Right atrium auricular region (tissue), 2 donors: ENCODE measurements at regions not wholly inside any gene's neighbourhood (a gene's known extent, or its start where the extent isn't known, plus 50 kb on each side); places are given as distances from the start of the nearest gene placed in this dataset.

Experiments
- DNase-seq: peaks from one replicate; pipeline ENCODE4 v3.0.0-alpha.2; 2019; ENCODE audit warnings: low spot score
- H3K27ac ChIP-seq, 2 donors: fragments of 200-600 bp; sonication (generic); 1 replicate in 1 of 2; 2 replicates in 1 of 2; pipeline ENCODE4 v1.5.1; 2016 to 2019
- H3K27me3 ChIP-seq, 2 donors: fragments of 200-600 bp; sonication (generic); one replicate each; pipeline versions ENCODE4 v1.5.1 to v1.6.0; 2017 to 2019
- H3K36me3 ChIP-seq: fragments of 200-600 bp; sonication (generic); one replicate; pipeline ENCODE4 v1.5.1; 2016
- H3K4me1 ChIP-seq, 2 donors: fragments of 200-600 bp; sonication (generic); one replicate each; pipeline versions ENCODE4 v1.5.1 to v1.6.0; 2017 to 2019
- H3K4me3 ChIP-seq, 2 donors: fragments of 200-600 bp; sonication (generic); 1 replicate in 1 of 2; 2 replicates in 1 of 2; pipeline ENCODE4 v1.5.1; 2017 to 2019; ENCODE audit warnings: mild to moderate bottlenecking in 1 of 2, moderate library complexity in 1 of 2
- H3K9me3 ChIP-seq, 2 donors: fragments of 200-600 bp; sonication (generic); one replicate each; pipeline ENCODE4 v1.5.1; 2019
- TF ChIP-seq, protein P1 (sequence below), 2 donors: fragments of 200-600 bp; sonication (generic); IDR thresholded peaks; one replicate each; pipeline ENCODE4 v1.5.1; 2019; ENCODE audit warnings: antibody characterized with exemption in 2 of 2

DNA sequence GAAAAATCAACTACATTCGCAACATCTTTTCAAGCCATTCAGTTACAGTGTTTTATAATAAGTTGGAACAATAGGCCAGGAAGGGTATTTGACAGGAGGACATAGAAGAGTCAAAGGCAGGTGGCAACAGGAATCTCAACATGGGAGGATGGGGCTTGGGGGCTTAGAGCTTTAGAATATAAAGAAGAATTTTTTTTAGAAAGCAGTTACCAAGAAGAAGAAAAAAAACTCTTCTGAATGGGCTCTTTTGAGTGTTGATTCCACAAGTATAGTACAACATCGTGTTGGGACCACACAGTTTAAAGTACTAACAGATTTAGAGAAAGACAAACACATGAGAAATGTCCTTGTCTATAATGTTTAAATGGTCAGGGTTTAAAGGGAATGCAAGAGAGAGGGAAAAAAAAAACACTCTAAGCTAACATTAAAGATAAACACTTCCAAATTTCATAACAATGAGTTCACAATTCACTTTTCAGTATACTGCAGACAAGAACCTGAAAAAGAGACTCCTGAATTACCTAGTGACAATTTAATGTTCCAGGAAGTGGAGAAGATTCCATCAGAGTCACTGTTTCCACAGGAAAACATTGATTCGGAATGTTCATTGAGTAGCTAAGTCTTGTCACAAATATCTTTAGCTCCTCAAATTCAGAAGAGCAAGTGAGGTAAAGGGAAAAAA lies 282.3 kb downstream of the DEPDC1B start:
- Histone ChIP-seq H3K27ac (no peak overlapping the region), H3K4me1 (no peaks in the 10 kb centered on the region), H3K36me3 (no peaks in the 10 kb centered on the region), H3K27me3 (no peaks in the 10 kb centered on the region), H3K9me3 (peaks cover 0 to 5% of the 10 kb centered on the region in 2 donors), H3K4me3 (no peak overlapping the region)
- no peak for DNase-seq
- TF ChIP-seq, protein P1, sequence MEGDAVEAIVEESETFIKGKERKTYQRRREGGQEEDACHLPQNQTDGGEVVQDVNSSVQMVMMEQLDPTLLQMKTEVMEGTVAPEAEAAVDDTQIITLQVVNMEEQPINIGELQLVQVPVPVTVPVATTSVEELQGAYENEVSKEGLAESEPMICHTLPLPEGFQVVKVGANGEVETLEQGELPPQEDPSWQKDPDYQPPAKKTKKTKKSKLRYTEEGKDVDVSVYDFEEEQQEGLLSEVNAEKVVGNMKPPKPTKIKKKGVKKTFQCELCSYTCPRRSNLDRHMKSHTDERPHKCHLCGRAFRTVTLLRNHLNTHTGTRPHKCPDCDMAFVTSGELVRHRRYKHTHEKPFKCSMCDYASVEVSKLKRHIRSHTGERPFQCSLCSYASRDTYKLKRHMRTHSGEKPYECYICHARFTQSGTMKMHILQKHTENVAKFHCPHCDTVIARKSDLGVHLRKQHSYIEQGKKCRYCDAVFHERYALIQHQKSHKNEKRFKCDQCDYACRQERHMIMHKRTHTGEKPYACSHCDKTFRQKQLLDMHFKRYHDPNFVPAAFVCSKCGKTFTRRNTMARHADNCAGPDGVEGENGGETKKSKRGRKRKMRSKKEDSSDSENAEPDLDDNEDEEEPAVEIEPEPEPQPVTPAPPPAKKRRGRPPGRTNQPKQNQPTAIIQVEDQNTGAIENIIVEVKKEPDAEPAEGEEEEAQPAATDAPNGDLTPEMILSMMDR (IDR thresholded peaks at IDR 0.05): no peak

DNA sequence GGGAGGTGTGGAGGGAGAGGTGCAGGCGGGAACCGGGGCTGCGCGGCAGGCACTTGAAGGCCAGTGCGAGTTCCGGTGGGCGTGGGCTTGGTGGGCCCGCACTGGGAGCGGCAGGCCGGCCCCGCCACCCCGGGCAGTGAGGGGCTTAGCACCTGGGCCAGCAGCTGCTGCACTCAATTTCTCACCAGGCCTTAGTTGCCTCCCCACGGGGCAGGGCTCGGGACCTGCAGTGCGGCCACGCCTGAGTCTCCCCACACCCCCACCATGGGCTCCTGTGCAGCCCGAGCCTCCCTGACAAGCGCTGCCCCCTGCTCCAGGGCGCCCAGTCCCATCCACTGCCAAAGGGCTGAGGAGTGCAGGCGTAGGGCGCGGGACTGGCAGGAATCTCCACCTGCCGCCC lies 284.5 kb downstream of the DEPDC1B start:
- TF ChIP-seq, protein P1 (IDR thresholded peaks at IDR 0.05): no peak
- Histone ChIP-seq H3K27ac (no peak overlapping the region), H3K9me3 (peaks cover 0 to 4% of the 10 kb centered on the region in 2 donors), H3K27me3 (no peaks in the 10 kb centered on the region), H3K4me3 (no peak overlapping the region), H3K36me3 (no peaks in the 10 kb centered on the region), H3K4me1 (no peaks in the 10 kb centered on the region)
- DNase-seq: no peak

DNA sequence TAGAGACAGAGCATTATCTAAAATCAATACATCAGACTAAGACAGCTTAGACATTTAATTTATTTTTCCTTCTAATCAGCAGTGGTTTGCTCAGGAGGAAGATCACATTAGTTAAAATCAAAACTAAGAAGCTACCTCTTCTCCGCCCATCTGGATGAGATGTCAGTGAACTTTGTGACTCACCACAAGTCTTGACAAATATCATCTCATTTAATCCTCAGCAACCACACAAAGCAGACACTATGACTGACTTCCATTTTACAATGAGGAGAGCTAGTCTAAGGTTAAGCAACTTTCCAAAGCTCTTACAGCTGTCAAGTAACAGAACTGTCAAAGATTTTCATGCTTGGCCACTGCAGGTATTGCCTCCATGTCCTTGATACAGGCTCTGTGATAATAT lies 289.5 kb downstream of the DEPDC1B start:
- Histone ChIP-seq H3K4me1 (no peaks in the 10 kb centered on the region), H3K36me3 (no peaks in the 10 kb centered on the region), H3K9me3 (no peaks in the 10 kb centered on the region), H3K27me3 (no peaks in the 10 kb centered on the region), H3K4me3 (no peak overlapping the region), H3K27ac (no peak overlapping the region)
- DNase-seq: no peak
- TF ChIP-seq, protein P1 (IDR thresholded peaks at IDR 0.05): no peak

DNA sequence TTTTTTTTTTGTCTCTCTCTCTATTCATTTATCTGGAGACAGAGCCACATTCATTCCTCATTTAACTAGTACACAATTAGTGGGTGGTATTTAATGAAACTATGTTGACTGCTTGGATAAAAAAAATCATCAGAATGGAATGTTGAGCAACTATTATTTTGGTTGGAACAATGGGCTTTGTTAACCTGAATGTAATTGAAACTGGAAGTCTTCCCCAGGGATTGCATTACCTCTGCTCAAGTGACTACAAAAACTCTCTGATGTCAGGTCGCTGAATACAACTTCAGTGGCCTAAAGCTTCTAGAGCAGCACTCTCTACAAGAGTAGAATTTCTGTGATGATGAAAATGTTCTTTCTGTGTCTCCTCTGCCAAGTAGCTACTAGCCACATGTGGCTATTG lies 295.8 kb downstream of the DEPDC1B start:
- Histone ChIP-seq H3K9me3 (no peaks in the 10 kb centered on the region), H3K4me3 (no peak overlapping the region), H3K27me3 (no peaks in the 10 kb centered on the region), H3K36me3 (no peaks in the 10 kb centered on the region), H3K27ac (no peak overlapping the region), H3K4me1 (no peaks in the 10 kb centered on the region)
- TF ChIP-seq, protein P1 (IDR thresholded peaks at IDR 0.05): no peak
- no peak for DNase-seq

DNA sequence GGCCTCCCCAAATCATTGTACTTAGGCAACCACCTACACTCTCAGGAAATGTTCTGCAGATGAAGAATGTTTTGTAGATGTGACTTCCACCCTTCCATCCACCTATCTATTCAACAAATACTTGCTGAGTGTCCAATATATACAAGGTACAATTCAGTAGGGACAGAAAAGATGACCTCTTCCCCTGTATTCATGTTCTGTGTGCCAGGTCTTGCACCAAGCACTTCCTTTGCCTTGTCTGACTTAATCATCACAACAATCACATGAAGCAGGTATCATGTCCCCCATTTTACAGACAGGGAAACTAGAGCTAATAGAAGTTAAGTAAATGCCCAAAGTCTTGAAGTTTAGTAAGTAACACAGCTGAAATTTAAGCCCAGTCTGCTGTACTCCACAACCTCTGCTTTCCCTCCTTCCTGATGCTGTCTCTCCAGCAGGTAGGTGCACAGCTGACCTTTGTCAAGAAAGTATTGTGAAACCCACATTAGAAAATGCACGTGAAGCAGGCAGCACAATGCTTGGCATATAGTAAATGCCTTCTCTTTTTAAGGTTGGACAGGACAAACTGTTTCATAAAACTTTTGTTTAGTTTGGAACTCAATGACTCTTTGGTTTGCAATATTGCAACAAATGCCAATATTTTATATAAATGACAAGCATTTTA lies 296.5 kb downstream of the DEPDC1B start:
- Histone ChIP-seq H3K27me3 (no peaks in the 10 kb centered on the region), H3K27ac (no peak overlapping the region), H3K4me3 (no peak overlapping the region), H3K36me3 (no peaks in the 10 kb centered on the region), H3K9me3 (no peaks in the 10 kb centered on the region), H3K4me1 (no peaks in the 10 kb centered on the region)
- TF ChIP-seq, protein P1 (IDR thresholded peaks at IDR 0.05): no peak
- DNase-seq: no peak
